NCI-H446 treated with DMSO at 0.1 percent for 48 hours (cell line): ENCODE measurements at regions not wholly inside any gene's neighbourhood (a gene's known extent, or its start where the extent isn't known, plus 50 kb on each side); places are given as distances from the start of the nearest gene placed in this dataset.

Source experiments
- DNase-seq: peaks from one replicate; lab custom pipeline; 2025; lab: John Stamatoyannopoulos, UW

GRCh38 chr6:82015043-82015442, 232.5 kb downstream of the IBTK start:
- no peak for DNase-seq

GRCh38 chr6:82013561-82014530, 233.7 kb downstream of the IBTK start:
- DNase-seq, result no peak

- DNase-seq, result no peak
Observed at GRCh38 chr6:82006027-82006738, 241.4 kb downstream of the IBTK start.

- DNase-seq, result no peak
Observed at GRCh38 chr6:82000551-82000950, 247.0 kb downstream of the IBTK start.

GRCh38 chr6:81999826-82000225, 247.3 kb upstream of the TENT5A start:
- no peak for DNase-seq

- no peak for DNase-seq
Observed at GRCh38 chr6:81999270-81999669, 246.8 kb upstream of the TENT5A start.

GRCh38 chr6:81998432-81998831, 246.0 kb upstream of the TENT5A start:
- no peak for DNase-seq

- no peak for DNase-seq
Observed at GRCh38 chr6:81997090-81997926, 244.8 kb upstream of the TENT5A start.

- no peak for DNase-seq
Observed at GRCh38 chr6:81996414-81996813, 243.9 kb upstream of the TENT5A start.

- peak; percentile 21 for DNase-seq
Observed at GRCh38 chr6:81995548-81996289, 243.2 kb upstream of the TENT5A start.

GRCh38 chr6:81988871-81989270, 236.4 kb upstream of the TENT5A start:
- no peak for DNase-seq

- DNase-seq, result no peak
Observed at GRCh38 chr6:81988446-81988845, 236.0 kb upstream of the TENT5A start.

GRCh38 chr6:81987293-81987692, 234.8 kb upstream of the TENT5A start:
- DNase-seq, result no peak

GRCh38 chr6:81985191-81985590, 232.7 kb upstream of the TENT5A start:
- DNase-seq, result no peak

GRCh38 chr6:81984599-81984998, 232.1 kb upstream of the TENT5A start:
- no peak for DNase-seq

GRCh38 chr6:81981812-81982211, 229.3 kb upstream of the TENT5A start:
- no peak for DNase-seq

GRCh38 chr6:81979767-81980166, 227.3 kb upstream of the TENT5A start:
- DNase-seq, result no peak

GRCh38 chr6:81979329-81979728, 226.8 kb upstream of the TENT5A start:
- no peak for DNase-seq

GRCh38 chr6:81978230-81978629, 225.7 kb upstream of the TENT5A start:
- DNase-seq, result no peak

- DNase-seq, result no peak
Observed at GRCh38 chr6:81977486-81977885, 225.0 kb upstream of the TENT5A start.

GRCh38 chr6:81969814-81970213, 217.3 kb upstream of the TENT5A start:
- DNase-seq, result no peak

GRCh38 chr6:81969011-81969410, 216.5 kb upstream of the TENT5A start:
- no peak for DNase-seq
